ENCODE measurements at regions not wholly inside any gene's neighbourhood (a gene's known extent, or its start where the extent isn't known, plus 50 kb on each side); places are given as distances from the start of the nearest gene placed in this dataset.

DNA sequence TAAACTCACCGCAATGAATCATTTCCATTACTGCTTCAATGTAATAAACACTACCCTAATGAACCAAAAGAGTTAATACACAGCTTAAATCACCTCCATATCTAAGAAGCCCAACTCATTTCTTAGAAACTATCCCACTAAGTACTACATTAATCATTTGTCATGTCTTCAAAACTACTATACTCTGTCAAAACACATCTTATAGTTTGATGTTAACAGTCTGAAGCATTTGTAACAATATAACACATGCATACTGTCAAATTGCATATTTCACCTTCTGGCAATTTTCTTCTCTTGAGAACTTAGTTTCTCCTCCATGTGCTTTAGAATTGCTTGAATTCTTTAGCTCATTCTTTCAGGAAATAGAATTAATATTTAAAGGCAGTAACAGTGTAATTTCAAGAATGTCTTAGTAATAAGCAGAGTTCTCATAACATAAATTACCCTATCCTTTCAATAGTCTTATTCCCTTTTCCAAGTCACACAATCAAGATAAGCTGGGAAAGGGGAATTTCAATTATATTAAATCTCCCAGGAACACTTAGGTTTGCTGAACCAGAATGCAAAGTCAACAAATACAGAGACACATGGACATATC is 199.7 kb downstream of the ATPSCKMT start:
- ChIA-PET POLR2A (no interaction called here), CTCF (no interaction called here)
- DNase-seq, result no peak
- no peaks in the 10 kb centered on the region for H3K27me3 Mint-ChIP-seq
- intact Hi-C loops (cut with micrococcal nuclease), result no loop called here
- H3K36me3 Mint-ChIP-seq (ENCODE audit: low read depth), result no peaks in the 10 kb centered on the region
- no peak for ATAC-seq
- H3K4me3 Mint-ChIP-seq, result no peak overlapping the region
- H3K27ac Mint-ChIP-seq, result no peak overlapping the region
- H3K9me3 Mint-ChIP-seq, result peaks cover 17% of the 10 kb centered on the region
- H3K4me1 Mint-ChIP-seq (ENCODE audit: low read depth), result no peaks in the 10 kb centered on the region
- TF ChIP-seq, protein P1, sequence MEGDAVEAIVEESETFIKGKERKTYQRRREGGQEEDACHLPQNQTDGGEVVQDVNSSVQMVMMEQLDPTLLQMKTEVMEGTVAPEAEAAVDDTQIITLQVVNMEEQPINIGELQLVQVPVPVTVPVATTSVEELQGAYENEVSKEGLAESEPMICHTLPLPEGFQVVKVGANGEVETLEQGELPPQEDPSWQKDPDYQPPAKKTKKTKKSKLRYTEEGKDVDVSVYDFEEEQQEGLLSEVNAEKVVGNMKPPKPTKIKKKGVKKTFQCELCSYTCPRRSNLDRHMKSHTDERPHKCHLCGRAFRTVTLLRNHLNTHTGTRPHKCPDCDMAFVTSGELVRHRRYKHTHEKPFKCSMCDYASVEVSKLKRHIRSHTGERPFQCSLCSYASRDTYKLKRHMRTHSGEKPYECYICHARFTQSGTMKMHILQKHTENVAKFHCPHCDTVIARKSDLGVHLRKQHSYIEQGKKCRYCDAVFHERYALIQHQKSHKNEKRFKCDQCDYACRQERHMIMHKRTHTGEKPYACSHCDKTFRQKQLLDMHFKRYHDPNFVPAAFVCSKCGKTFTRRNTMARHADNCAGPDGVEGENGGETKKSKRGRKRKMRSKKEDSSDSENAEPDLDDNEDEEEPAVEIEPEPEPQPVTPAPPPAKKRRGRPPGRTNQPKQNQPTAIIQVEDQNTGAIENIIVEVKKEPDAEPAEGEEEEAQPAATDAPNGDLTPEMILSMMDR (IDR thresholded peaks at IDR 0.05), result no peak

DNA sequence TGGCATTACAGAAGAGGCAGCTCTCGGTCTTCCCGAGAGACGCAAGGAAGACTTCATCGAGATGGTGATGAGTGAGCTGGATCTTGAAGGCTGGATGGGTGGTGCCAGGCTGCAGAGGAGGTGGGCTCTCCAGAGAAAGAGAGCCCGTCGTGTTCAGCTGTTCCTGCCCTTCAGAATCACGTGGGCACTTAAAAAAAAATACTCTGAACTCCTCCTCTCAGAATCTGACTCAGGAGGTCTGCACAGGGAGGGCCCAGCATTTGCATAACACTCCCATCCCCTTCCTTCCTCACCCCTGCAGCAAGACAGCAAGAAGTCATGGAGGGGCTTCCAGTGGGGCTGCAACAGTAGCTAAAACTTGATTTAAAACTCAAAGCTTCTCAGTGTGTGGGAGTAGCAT is 203.0 kb downstream of the ATPSCKMT start:
- Mint-ChIP-seq H3K36me3 (ENCODE audit: low read depth) (no peaks in the 10 kb centered on the region), H3K27ac (no peak overlapping the region), H3K9me3 (peaks cover 7% of the 10 kb centered on the region), H3K4me1 (ENCODE audit: low read depth) (no peaks in the 10 kb centered on the region), H3K27me3 (no peaks in the 10 kb centered on the region), H3K4me3 (no peak overlapping the region)
- DNase-seq, result no peak
- CTCF ChIA-PET, result no interaction called here
- intact Hi-C loops (cut with micrococcal nuclease), result no loop called here
- POLR2A ChIA-PET, result no interaction called here
- no peak for ATAC-seq
- TF ChIP-seq, protein P1 (IDR thresholded peaks at IDR 0.05), result no peak

DNA sequence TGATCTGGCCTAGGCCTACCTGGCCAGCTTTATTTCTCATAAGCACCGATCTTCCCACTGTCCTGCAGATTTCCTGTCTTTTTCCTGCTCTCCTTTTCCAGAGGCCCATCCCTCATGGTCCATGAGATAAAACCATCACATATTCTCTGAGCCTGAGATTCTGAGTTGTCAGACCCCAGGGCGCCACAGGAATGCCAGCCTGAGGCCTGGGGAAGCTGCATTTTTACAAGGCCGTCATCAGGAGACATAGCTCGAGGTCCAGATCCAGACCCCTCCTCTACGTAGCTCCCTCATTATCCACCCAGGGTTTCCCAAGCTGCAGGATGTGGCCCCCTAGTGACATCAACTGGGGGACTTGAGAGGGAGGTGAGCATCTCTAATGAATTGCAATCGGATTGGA is 204.3 kb downstream of the ATPSCKMT start:
- TF ChIP-seq, protein P1 (IDR thresholded peaks at IDR 0.05), result no peak
- H3K4me3 Mint-ChIP-seq, result no peak overlapping the region
- H3K27ac Mint-ChIP-seq, result no peak overlapping the region
- ATAC-seq (no peak), DNase-seq (no peak)
- peaks cover under 1% of the 10 kb centered on the region for H3K9me3 Mint-ChIP-seq
- H3K4me1 Mint-ChIP-seq (ENCODE audit: low read depth), result no peaks in the 10 kb centered on the region
- intact Hi-C loops (cut with micrococcal nuclease), result no loop called here
- H3K36me3 Mint-ChIP-seq (ENCODE audit: low read depth), result no peaks in the 10 kb centered on the region
- CTCF ChIA-PET, result no interaction called here
- POLR2A ChIA-PET, result no interaction called here
- H3K27me3 Mint-ChIP-seq, result no peaks in the 10 kb centered on the region

DNA sequence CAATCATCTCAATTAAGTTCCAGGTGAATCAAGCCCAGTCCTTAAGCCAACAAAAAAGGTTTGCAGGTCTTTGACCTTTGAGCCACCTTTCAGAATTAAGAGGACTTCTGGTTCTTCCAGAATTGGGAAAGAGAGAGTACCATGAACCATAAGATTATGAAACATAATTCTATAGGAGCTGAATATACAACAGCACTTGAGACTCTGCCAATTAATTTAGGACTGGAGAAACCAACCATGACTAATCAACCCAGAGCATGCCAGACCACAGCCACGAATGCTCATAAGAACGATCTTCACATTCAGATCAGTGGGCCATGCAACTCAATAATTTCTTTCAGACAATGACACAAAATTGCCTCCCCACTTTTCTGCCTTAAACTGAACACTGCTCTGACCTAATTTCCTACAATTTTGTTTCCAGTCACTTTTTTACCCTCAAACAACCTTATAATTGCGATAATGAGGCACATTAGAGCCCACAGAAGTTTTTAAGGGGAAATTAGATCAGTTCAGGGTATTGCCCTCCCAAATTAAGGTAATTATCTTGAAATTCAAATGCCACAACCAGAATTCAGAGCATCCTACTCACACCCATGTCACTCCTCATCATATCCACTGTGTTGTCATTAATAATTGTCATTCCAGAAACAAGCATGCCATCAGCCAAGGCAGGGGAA is 213.4 kb downstream of the ATPSCKMT start:
- CTCF ChIA-PET, result no interaction called here

DNA sequence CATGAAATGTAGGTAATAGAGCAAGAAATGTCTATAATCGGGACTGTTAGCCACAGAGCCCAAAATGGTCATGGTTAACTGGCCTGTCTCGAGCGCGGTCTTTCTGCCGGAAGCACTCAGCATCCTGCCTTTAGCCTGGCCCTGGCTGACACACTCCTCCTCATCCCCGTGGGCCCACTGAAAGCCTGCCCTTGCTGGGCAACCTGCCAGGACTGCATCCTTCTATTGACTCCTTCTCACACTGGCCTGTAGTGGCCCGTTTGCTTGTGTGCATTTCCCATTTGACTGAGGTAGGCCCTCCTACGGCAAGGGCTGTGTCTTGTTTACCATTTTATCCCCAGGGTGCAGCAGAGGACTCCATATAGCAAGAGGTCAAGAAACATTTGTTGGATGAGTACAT is 215.7 kb downstream of the ATPSCKMT start:
- TF ChIP-seq, protein P1 (IDR thresholded peaks at IDR 0.05), result no peak

More for the DNA sequence above, 213.4 kb downstream of the ATPSCKMT start:
- no peak overlapping the region for H3K4me3 Mint-ChIP-seq
- no peaks in the 10 kb centered on the region for H3K27me3 Mint-ChIP-seq
- DNase-seq, result no peak
- POLR2A ChIA-PET, result no interaction called here
- TF ChIP-seq, protein P1 (IDR thresholded peaks at IDR 0.05), result no peak
- H3K36me3 Mint-ChIP-seq (ENCODE audit: low read depth), result no peaks in the 10 kb centered on the region
- peaks cover 2% of the 10 kb centered on the region for H3K9me3 Mint-ChIP-seq
- ATAC-seq, result no peak
- H3K4me1 Mint-ChIP-seq (ENCODE audit: low read depth), result no peaks in the 10 kb centered on the region
- intact Hi-C loops (cut with micrococcal nuclease), result no loop called here
- no peak overlapping the region for H3K27ac Mint-ChIP-seq

More for the DNA sequence above, 215.7 kb downstream of the ATPSCKMT start:
- Mint-ChIP-seq H3K4me1 (ENCODE audit: low read depth) (no peaks in the 10 kb centered on the region), H3K9me3 (peaks cover 4% of the 10 kb centered on the region), H3K27me3 (no peaks in the 10 kb centered on the region), H3K4me3 (no peak overlapping the region), H3K27ac (no peak overlapping the region), H3K36me3 (ENCODE audit: low read depth) (no peaks in the 10 kb centered on the region)
- DNase-seq, result no peak
- intact Hi-C loops (cut with micrococcal nuclease), result no loop called here
- CTCF ChIA-PET, result no interaction called here
- ATAC-seq, result no peak
- POLR2A ChIA-PET, result no interaction called here
